IMR-90 (cell line): ENCODE measurements at regions not wholly inside any gene's neighbourhood (a gene's known extent, or its start where the extent isn't known, plus 50 kb on each side); places are given as distances from the start of the nearest gene placed in this dataset.

Source experiments
- ATAC-seq: fragments of 200-7000 bp; cut with Tn5 transposase; 2 replicates; pipeline ENCODE4 v1.9.1; 2020; ENCODE audit warnings: low read depth, mild to moderate bottlenecking, moderate library complexity
- BruUV-seq: library from RNA; stranded (reverse); fragments of 400-500 nt; replicated peaks from 2 replicates; lab custom pipeline; 2021; lab: Mats Ljungman, UMichigan
- CTCF ChIA-PET: fragments of 300-600 bp; formaldehyde crosslinking; extraction: SDS; loops from one replicate; lab custom pipeline; 2021; ENCODE audit warnings: antibody characterized with exemption; lab: Yijun Ruan, JAX
- POLR2A ChIA-PET: fragments of 300-600 bp; sonication (Branson Sonifier 250); formaldehyde crosslinking; loops from one replicate; lab custom pipeline; 2022; ENCODE audit warnings: antibody characterized with exemption; ENCODE audit not compliant: unreplicated experiment; lab: Charles Lee
- DNase-seq: peaks from one replicate; pipeline ENCODE4 v3.0.0; 2013
- H2AFZ ChIP-seq: replicated peaks from 2 replicates; pipeline ENCODE3; 2013; ENCODE audit warnings: low read length, mild to moderate bottlenecking; ENCODE audit not compliant: poor library complexity
- H2AK5ac ChIP-seq: 2 replicates; pipeline ENCODE4 v1.6.1; 2013; ENCODE audit warnings: low read depth, low read length, inconsistent platforms
- H2AK9ac ChIP-seq: replicated peaks from 2 replicates; pipeline ENCODE3; 2013; ENCODE audit warnings: mild to moderate bottlenecking, low read depth, low read length, moderate library complexity; ENCODE audit not compliant: poor library complexity
- H2BK120ac ChIP-seq: 2 replicates; pipeline ENCODE4 v1.6.1; 2013; ENCODE audit warnings: low read depth, low read length, inconsistent platforms
- H2BK15ac ChIP-seq: 3 replicates; pipeline ENCODE4 v1.6.1; 2013; ENCODE audit warnings: low read depth, low read length, inconsistent platforms
- H2BK20ac ChIP-seq: 2 replicates; pipeline ENCODE4 v1.6.1; 2013; ENCODE audit warnings: low read depth, mild to moderate bottlenecking, inconsistent platforms, low read length, moderate library complexity
- H2BK5ac ChIP-seq: 2 replicates; pipeline ENCODE4 v1.6.1; 2013; ENCODE audit warnings: mild to moderate bottlenecking, low read depth, low read length, inconsistent platforms; ENCODE audit not compliant: poor library complexity, severe bottlenecking
- H3K14ac ChIP-seq: replicated peaks from 2 replicates; pipeline ENCODE4 v1.6.1; 2013; ENCODE audit warnings: low read depth, low read length, inconsistent platforms
- H3K18ac ChIP-seq: 2 replicates; pipeline ENCODE4 v1.6.1; 2013; ENCODE audit warnings: low read depth, low read length, control low read depth
- H3K23ac ChIP-seq: 2 replicates; pipeline ENCODE4 v1.6.1; 2013; ENCODE audit warnings: low read depth, low read length, inconsistent platforms
- H3K27ac ChIP-seq: 2 replicates; pipeline ENCODE4 v1.5.1; 2013; ENCODE audit warnings: mild to moderate bottlenecking, control low read depth, low read length; ENCODE audit not compliant: insufficient read depth
- H3K27me3 ChIP-seq: 2 replicates; pipeline ENCODE4 v1.6.1; 2013; ENCODE audit warnings: low read length; ENCODE audit not compliant: control insufficient read depth, insufficient read depth
- H3K36me3 ChIP-seq: 2 replicates; pipeline ENCODE4 v1.6.1; 2013; ENCODE audit warnings: low read length, mixed read lengths; ENCODE audit not compliant: control insufficient read depth, insufficient read depth
- H3K4ac ChIP-seq: 2 replicates; pipeline ENCODE4 v1.6.1; 2013; ENCODE audit warnings: low read depth, low read length, inconsistent platforms
- H3K4me1 ChIP-seq: 2 replicates; pipeline ENCODE4 v1.6.1; 2013; ENCODE audit warnings: low read length, mixed read lengths; ENCODE audit not compliant: control insufficient read depth, insufficient read depth
- H3K4me2 ChIP-seq: 2 replicates; pipeline ENCODE4 v1.6.1; 2013; ENCODE audit warnings: low read depth, mild to moderate bottlenecking, control low read depth, low read length, moderate library complexity
- H3K4me3 ChIP-seq: 2 replicates; pipeline ENCODE4 v1.5.1; 2013; ENCODE audit warnings: low read depth, mild to moderate bottlenecking, control low read depth, low read length, moderate library complexity; ENCODE audit not compliant: insufficient read depth
- H3K56ac ChIP-seq: 2 replicates; pipeline ENCODE4 v1.6.1; 2013; ENCODE audit warnings: low read length, inconsistent platforms; ENCODE audit not compliant: insufficient read depth; ENCODE audit errors: extremely low read depth
- H3K79me1 ChIP-seq, 2 experiments: 2 replicates each; pipeline ENCODE4 v1.6.1; 2013; ENCODE audit warnings: low read length in 2 of 2, inconsistent platforms in 1 of 2, low read depth in 1 of 2
- H3K9ac ChIP-seq: 2 replicates; pipeline ENCODE4 v1.6.1; 2013; ENCODE audit warnings: low read depth, low read length, control low read depth
- H3K9me1 ChIP-seq: 2 replicates; pipeline ENCODE4 v1.6.1; 2013; ENCODE audit warnings: low read length, inconsistent platforms; ENCODE audit not compliant: insufficient read depth
- H3K9me3 ChIP-seq: 2 replicates; pipeline ENCODE4 v1.6.1; 2013; ENCODE audit warnings: low read length; ENCODE audit not compliant: control insufficient read depth, insufficient read depth
- H4K20me1 ChIP-seq: 2 replicates; pipeline ENCODE4 v1.6.1; 2013; ENCODE audit warnings: low read length, inconsistent platforms; ENCODE audit not compliant: insufficient read depth
- H4K5ac ChIP-seq: 2 replicates; pipeline ENCODE4 v1.6.1; 2013; ENCODE audit warnings: mild to moderate bottlenecking, low read depth, low read length, control low read depth
- H4K8ac ChIP-seq, 2 experiments: 2 replicates each; pipeline ENCODE4 v1.6.1; 2013; ENCODE audit warnings: low read depth in 2 of 2, low read length in 2 of 2, control low read depth in 1 of 2, inconsistent platforms in 1 of 2
- H4K91ac ChIP-seq: 2 replicates; pipeline ENCODE4 v1.6.1; 2013; ENCODE audit warnings: low read depth, low read length, inconsistent platforms; ENCODE audit not compliant: insufficient read depth
- CEBPB ChIP-seq: IDR thresholded peaks from 2 replicates; pipeline ENCODE4 v1.6.1; 2012; ENCODE audit warnings: low read depth, low read length, improper control_type of control experiment
- CHD1 ChIP-seq: IDR thresholded peaks from 2 replicates; pipeline ENCODE4 v1.6.1; 2012; ENCODE audit warnings: low read depth, low read length, improper control_type of control experiment
- FOS ChIP-seq: fragments of 150-350 bp; IDR thresholded peaks from 2 replicates; pipeline ENCODE4 v1.6.1; 2016; ENCODE audit warnings: low read depth, low read length
- MAFK ChIP-seq: IDR thresholded peaks from 2 replicates; pipeline ENCODE4 v1.6.1; 2012; ENCODE audit warnings: low read depth, low read length, improper control_type of control experiment
- MAZ ChIP-seq: IDR thresholded peaks from 2 replicates; pipeline ENCODE4 v1.6.1; 2012; ENCODE audit warnings: low read depth, mild to moderate bottlenecking, low read length, improper control_type of control experiment, moderate library complexity, borderline replicate concordance
- RAD21 ChIP-seq: IDR thresholded peaks from 2 replicates; pipeline ENCODE4 v1.6.1; 2012; ENCODE audit warnings: low read length, improper control_type of control experiment
- RCOR1 ChIP-seq: IDR thresholded peaks from 2 replicates; pipeline ENCODE4 v1.6.1; 2012; ENCODE audit warnings: mild to moderate bottlenecking, low read length, improper control_type of control experiment; ENCODE audit not compliant: insufficient replicate concordance
- RFX5 ChIP-seq: IDR thresholded peaks from 2 replicates; pipeline ENCODE4 v1.8.0; 2012; ENCODE audit warnings: low read depth, mild to moderate bottlenecking, low read length, moderate library complexity
- SMC3 ChIP-seq: fragments of 150-350 bp; IDR thresholded peaks from 2 replicates; pipeline ENCODE4 v1.6.1; 2016; ENCODE audit warnings: low read depth, mild to moderate bottlenecking, antibody characterized with exemption, low read length, moderate library complexity
- WGBS, 2 experiments: methylation state at CpG; one replicate each; pipeline versions ENCODE4 v1.1.5 to v1.1.7; 2013; ENCODE audit warnings: missing lambda C conversion rate in 2 of 2; ENCODE audit not compliant: insufficient read length in 1 of 2; ENCODE audit errors: extremely low coverage in 2 of 2; 5-methylcytosine and 5-hydroxymethylcytosine counted together
- dilution Hi-C: fragments of 300-500 bp; cut with HindIII; formaldehyde crosslinking; loops from one replicate; pipeline ENCODE4 v1.14.3; 2018; ENCODE audit warnings: low sequenced_read_pairs; ENCODE audit not compliant: unreplicated experiment
- in situ Hi-C: fragments of 300-500 bp; cut with MboI; formaldehyde crosslinking; loops from 3 replicates; pipeline ENCODE4 v1.14.3; 2019; ENCODE audit warnings: low sequenced_read_pairs, inconsistent platforms, mixed read lengths
- intact Hi-C: fragments of 100-400 bp; cut with micrococcal nuclease; formaldehyde crosslinking; loops from 2 replicates; pipeline ENCODE4 v1.10.0; 2022
- TF ChIP-seq, protein P1 (sequence below): fragments of 150-350 bp; IDR thresholded peaks from 2 replicates; pipeline ENCODE4 v1.6.1; 2017; ENCODE audit warnings: mild to moderate bottlenecking, antibody characterized with exemption, low read length, low read depth
- TF ChIP-seq, protein P2 (sequence below): conservative IDR thresholded peaks from 2 replicates; pipeline ENCODE4 v1.5.1; 2012; ENCODE audit warnings: mild to moderate bottlenecking, low read depth, low read length, improper control_type of control experiment

DNA sequence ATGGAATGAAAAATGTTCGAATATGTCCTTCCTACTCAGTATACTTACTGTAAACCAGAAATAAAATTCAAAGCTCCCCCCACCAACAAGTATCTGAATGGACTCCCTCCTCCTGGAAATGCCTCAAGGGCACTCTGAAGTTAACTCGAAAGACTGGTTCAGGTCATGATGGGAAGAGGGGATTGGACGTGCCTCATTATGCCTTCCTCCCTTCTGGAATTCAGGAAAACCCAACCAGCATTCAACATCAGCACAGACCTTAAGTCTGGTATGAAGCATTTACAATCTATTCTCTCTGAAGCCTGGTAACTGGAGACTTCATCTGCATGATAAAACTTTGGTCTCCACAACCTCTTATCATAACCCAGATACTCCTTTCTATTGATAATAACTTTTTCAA, 428.3 kb upstream of the RAG2 start:
- Histone ChIP-seq H2BK15ac (no peak overlapping the region), H3K56ac (no peak overlapping the region), H3K9me1 (no peaks in the 10 kb centered on the region), H3K4me3 (no peak overlapping the region), H2BK120ac (no peak overlapping the region), H2BK20ac (no peak overlapping the region), H4K91ac (no peak overlapping the region), H2AK9ac (no peak overlapping the region), H4K20me1 (no peaks in the 10 kb centered on the region), H3K4me2 (no peak overlapping the region), H3K4ac (no peak overlapping the region), H3K18ac (no peak overlapping the region), H3K79me1 (no peaks in the 10 kb centered on the region), H2AK5ac (no peak overlapping the region), H3K9ac (no peak overlapping the region), H2BK5ac (no peak overlapping the region), H2AFZ (no peak overlapping the region), H3K27me3 (no peaks in the 10 kb centered on the region), H4K8ac (no peak overlapping the region), H3K27ac (no peak overlapping the region), H3K4me1 (no peaks in the 10 kb centered on the region), H3K36me3 (no peaks in the 10 kb centered on the region), H4K5ac (no peak overlapping the region), H3K23ac (no peak overlapping the region), H3K14ac (no peak overlapping the region), H3K9me3 (no peaks in the 10 kb centered on the region)
- intact Hi-C loops (no loop called here), in situ Hi-C loops (no loop called here), dilution Hi-C loops (no loop called here)
- ChIA-PET POLR2A (no interaction called here), CTCF (no interaction called here)
- no CpG with 5 or more reads among the region's 3 CpGs for WGBS, 2 experiments
- TF ChIP-seq SMC3 = no peak
- TF ChIP-seq, protein P1, sequence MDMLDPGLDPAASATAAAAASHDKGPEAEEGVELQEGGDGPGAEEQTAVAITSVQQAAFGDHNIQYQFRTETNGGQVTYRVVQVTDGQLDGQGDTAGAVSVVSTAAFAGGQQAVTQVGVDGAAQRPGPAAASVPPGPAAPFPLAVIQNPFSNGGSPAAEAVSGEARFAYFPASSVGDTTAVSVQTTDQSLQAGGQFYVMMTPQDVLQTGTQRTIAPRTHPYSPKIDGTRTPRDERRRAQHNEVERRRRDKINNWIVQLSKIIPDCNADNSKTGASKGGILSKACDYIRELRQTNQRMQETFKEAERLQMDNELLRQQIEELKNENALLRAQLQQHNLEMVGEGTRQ = no peak
- TF ChIP-seq RFX5 = no peak
- TF ChIP-seq MAZ = no peak
- TF ChIP-seq MAFK = no peak
- TF ChIP-seq RAD21 = no peak
- TF ChIP-seq CEBPB = no peak
- no peak for TF ChIP-seq CHD1
- TF ChIP-seq RCOR1 = no peak
- no peak for TF ChIP-seq FOS
- TF ChIP-seq, protein P2, sequence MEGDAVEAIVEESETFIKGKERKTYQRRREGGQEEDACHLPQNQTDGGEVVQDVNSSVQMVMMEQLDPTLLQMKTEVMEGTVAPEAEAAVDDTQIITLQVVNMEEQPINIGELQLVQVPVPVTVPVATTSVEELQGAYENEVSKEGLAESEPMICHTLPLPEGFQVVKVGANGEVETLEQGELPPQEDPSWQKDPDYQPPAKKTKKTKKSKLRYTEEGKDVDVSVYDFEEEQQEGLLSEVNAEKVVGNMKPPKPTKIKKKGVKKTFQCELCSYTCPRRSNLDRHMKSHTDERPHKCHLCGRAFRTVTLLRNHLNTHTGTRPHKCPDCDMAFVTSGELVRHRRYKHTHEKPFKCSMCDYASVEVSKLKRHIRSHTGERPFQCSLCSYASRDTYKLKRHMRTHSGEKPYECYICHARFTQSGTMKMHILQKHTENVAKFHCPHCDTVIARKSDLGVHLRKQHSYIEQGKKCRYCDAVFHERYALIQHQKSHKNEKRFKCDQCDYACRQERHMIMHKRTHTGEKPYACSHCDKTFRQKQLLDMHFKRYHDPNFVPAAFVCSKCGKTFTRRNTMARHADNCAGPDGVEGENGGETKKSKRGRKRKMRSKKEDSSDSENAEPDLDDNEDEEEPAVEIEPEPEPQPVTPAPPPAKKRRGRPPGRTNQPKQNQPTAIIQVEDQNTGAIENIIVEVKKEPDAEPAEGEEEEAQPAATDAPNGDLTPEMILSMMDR = no peak
- ATAC-seq = no peak
- no peak for DNase-seq
- BruUV-seq = no TSS peak
